Tibial artery (tissue), 4 donors: ENCODE measurements at regions not wholly inside any gene's neighbourhood (a gene's known extent, or its start where the extent isn't known, plus 50 kb on each side); places are given as distances from the start of the nearest gene placed in this dataset.
A peak's percentile ranks its signal among the peaks of the same experiment; 100 is the strongest.

ENCODE experiments used
- DNase-seq, 2 donors: peaks; one replicate each; pipeline ENCODE4 v3.0.0-alpha.2; 2019
- H3K27ac ChIP-seq, 2 donors: fragments of 200-600 bp; sonication (generic) in 1 of 2; 1 replicate in 1 of 2; 2 replicates in 1 of 2; pipeline ENCODE4 v1.5.1; 2018 to 2019; ENCODE audit warnings: mild to moderate bottlenecking in 1 of 2
- H3K27me3 ChIP-seq, 2 donors: fragments of 200-600 bp; sonication (generic) in 1 of 2; one replicate each; pipeline versions ENCODE4 v1.5.1 to v1.6.0; 2016 to 2019
- H3K36me3 ChIP-seq, 3 donors: fragments of 200-600 bp; sonication (generic) in 2 of 3; one replicate each; pipeline ENCODE4 v1.5.1; 2016 to 2019; ENCODE audit warnings: mild to moderate bottlenecking in 2 of 3
- H3K4me1 ChIP-seq, 4 donors: fragments of 200-600 bp; sonication (generic) in 2 of 4; 1 replicate in 3 of 4; 2 replicates in 1 of 4; pipeline ENCODE4 v1.5.1; 2016 to 2019
- H3K4me3 ChIP-seq, 2 donors: fragments of 200-600 bp; sonication (generic) in 1 of 2; 1 replicate in 1 of 2; 2 replicates in 1 of 2; pipeline ENCODE4 v1.5.1; 2018 to 2019; ENCODE audit warnings: mild to moderate bottlenecking in 2 of 2
- H3K9me3 ChIP-seq, 3 donors: fragments of 200-600 bp; sonication (generic) in 1 of 3; one replicate each; pipeline ENCODE4 v1.5.1; 2016 to 2019
- CTCF ChIP-seq, 2 experiments: fragments of 200-600 bp in 1 of 2; fragments of 450-650 bp in 1 of 2; IDR thresholded peaks; one replicate each; pipeline ENCODE4 v1.5.1; 2017 to 2019; ENCODE audit warnings: antibody characterized with exemption in 2 of 2, mild to moderate bottlenecking in 1 of 2, moderate library complexity in 1 of 2
- intact Hi-C: fragments of 100-400 bp; cut with DNase I; formaldehyde crosslinking; loops from one replicate; pipeline ENCODE4 v1.15.0; 2023; ENCODE audit warnings: low total_unique reads

GRCh38 chr5:77843570-77844372 lies 67.6 kb upstream of the TBCA start:
- no peaks in the 10 kb centered on the region for H3K36me3 ChIP-seq
- peaks cover 0 to 2% of the 10 kb centered on the region in 2 donors for H3K27me3 ChIP-seq
- no peak overlapping the region for H3K27ac ChIP-seq
- H3K4me1 ChIP-seq, result peaks cover 0 to 14% (median 6%) of the 10 kb centered on the region in 4 donors
- no peak for TF ChIP-seq CTCF (IDR thresholded peaks at IDR 0.05)
- H3K9me3 ChIP-seq, result no peaks in the 10 kb centered on the region
- no peak for DNase-seq
- intact Hi-C loops, result no loop called here
- H3K4me3 ChIP-seq, result peak overlapping the region; percentile 46 to 54

GRCh38 chr5:77842243-77842642 lies 66.1 kb upstream of the TBCA start:
- Histone ChIP-seq H3K36me3 (no peaks in the 10 kb centered on the region), H3K4me3 (no peak overlapping the region), H3K9me3 (no peaks in the 10 kb centered on the region), H3K27me3 (peaks cover 0 to 2% of the 10 kb centered on the region in 2 donors), H3K27ac (no peak overlapping the region), H3K4me1 (peaks cover 0 to 14% (median 6%) of the 10 kb centered on the region in 4 donors)
- no peak for DNase-seq
- intact Hi-C loops, result no loop called here
- TF ChIP-seq CTCF (IDR thresholded peaks at IDR 0.05), result no peak

- no peak for DNase-seq
- TF ChIP-seq CTCF (IDR thresholded peaks at IDR 0.05), result no peak
- Histone ChIP-seq H3K4me1 (peaks cover 0 to 14% (median 6%) of the 10 kb centered on the region in 4 donors), H3K27ac (no peak overlapping the region), H3K36me3 (no peaks in the 10 kb centered on the region), H3K27me3 (peaks cover 0 to 2% of the 10 kb centered on the region in 2 donors), H3K9me3 (no peaks in the 10 kb centered on the region), H3K4me3 (no peak overlapping the region)
- intact Hi-C loops, result no loop called here
These were observed 65.5 kb upstream of the TBCA start for GRCh38 chr5:77841616-77842015.

- H3K4me3 ChIP-seq, result no peak overlapping the region
- H3K36me3 ChIP-seq, result no peaks in the 10 kb centered on the region
- H3K27me3 ChIP-seq, result peaks cover 0 to 2% of the 10 kb centered on the region in 2 donors
- H3K4me1 ChIP-seq, result peaks cover 0 to 14% (median 6%) of the 10 kb centered on the region in 4 donors
- no peak for DNase-seq
- TF ChIP-seq CTCF (IDR thresholded peaks at IDR 0.05), result no peak
- no peaks in the 10 kb centered on the region for H3K9me3 ChIP-seq
- intact Hi-C loops, result no loop called here
- no peak overlapping the region for H3K27ac ChIP-seq
These were observed 64.8 kb upstream of the TBCA start for GRCh38 chr5:77840930-77841329.

- intact Hi-C loops, result no loop called here
- H3K9me3 ChIP-seq, result no peaks in the 10 kb centered on the region
- H3K4me1 ChIP-seq, result peaks cover 0 to 8% (median 4%) of the 10 kb centered on the region in 4 donors
- H3K4me3 ChIP-seq, result no peak overlapping the region
- no peaks in the 10 kb centered on the region for H3K36me3 ChIP-seq
- no peak for TF ChIP-seq CTCF (IDR thresholded peaks at IDR 0.05)
- no peaks in the 10 kb centered on the region for H3K27me3 ChIP-seq
- no peak overlapping the region for H3K27ac ChIP-seq
- no peak for DNase-seq
These were observed 63.6 kb upstream of the TBCA start for GRCh38 chr5:77839691-77840090.
